ENCODE measurements at regions not wholly inside any gene's neighbourhood (a gene's known extent, or its start where the extent isn't known, plus 50 kb on each side); places are given as distances from the start of the nearest gene placed in this dataset.
"Not testable (repeated sequence)": the region's sequence is repeated elsewhere in the genome, so short reads cannot be mapped to it uniquely, and the experiment has no call there.

DNA sequence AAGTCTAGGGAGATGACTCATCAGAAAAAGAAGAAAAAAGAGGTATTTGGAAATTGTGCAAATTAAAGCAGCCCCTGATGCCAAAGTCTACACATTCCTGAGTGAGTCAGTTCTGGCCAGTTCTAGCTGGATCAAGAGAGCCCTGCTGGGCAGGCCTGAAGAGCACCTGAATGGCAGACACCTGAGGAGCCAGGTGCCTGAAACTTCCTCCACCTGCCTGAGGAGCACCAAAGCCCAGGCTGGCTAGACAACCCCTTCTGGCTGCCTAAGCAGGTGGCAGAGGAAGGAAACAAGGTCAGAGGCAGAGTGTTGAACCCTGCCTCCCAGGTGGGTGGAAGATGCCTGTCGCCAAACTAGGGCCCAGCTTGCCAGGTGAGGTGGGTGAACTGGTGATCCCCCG is 101.0 kb downstream of the LIMS4 start:
- TF ChIP-seq POLR2A, EP300 (IDR thresholded peaks at IDR 0.05): not testable (repeated sequence)
- TF ChIP-seq, protein P1, sequence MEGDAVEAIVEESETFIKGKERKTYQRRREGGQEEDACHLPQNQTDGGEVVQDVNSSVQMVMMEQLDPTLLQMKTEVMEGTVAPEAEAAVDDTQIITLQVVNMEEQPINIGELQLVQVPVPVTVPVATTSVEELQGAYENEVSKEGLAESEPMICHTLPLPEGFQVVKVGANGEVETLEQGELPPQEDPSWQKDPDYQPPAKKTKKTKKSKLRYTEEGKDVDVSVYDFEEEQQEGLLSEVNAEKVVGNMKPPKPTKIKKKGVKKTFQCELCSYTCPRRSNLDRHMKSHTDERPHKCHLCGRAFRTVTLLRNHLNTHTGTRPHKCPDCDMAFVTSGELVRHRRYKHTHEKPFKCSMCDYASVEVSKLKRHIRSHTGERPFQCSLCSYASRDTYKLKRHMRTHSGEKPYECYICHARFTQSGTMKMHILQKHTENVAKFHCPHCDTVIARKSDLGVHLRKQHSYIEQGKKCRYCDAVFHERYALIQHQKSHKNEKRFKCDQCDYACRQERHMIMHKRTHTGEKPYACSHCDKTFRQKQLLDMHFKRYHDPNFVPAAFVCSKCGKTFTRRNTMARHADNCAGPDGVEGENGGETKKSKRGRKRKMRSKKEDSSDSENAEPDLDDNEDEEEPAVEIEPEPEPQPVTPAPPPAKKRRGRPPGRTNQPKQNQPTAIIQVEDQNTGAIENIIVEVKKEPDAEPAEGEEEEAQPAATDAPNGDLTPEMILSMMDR (IDR thresholded peaks at IDR 0.05), result not testable (repeated sequence)

All from stomach (tissue), 4 donors.